GM23338 (cell line): ENCODE measurements at regions not wholly inside any gene's neighbourhood (a gene's known extent, or its start where the extent isn't known, plus 50 kb on each side); places are given as distances from the start of the nearest gene placed in this dataset.

Experiments
- ATAC-seq: fragments of 200-7000 bp; cut with Tn5 transposase; 3 replicates; pipeline ENCODE4 v1.9.1; 2020
- DNase-seq: peaks from one replicate; pipeline ENCODE4 v3.0.0-alpha.2; 2015; ENCODE audit warnings: low spot score
- H2AFZ ChIP-seq: fragments of 200-600 bp; sonication (generic); 2 replicates; pipeline ENCODE4 v1.8.0; 2016; ENCODE audit warnings: antibody characterized with exemption, mild to moderate bottlenecking, moderate library complexity
- H3F3A ChIP-seq: fragments of 200-600 bp; sonication (generic); replicated peaks from 2 replicates; pipeline ENCODE4 v1.8.0; 2017; ENCODE audit warnings: antibody characterized with exemption, mixed run types, low read depth
- H3K27ac ChIP-seq: fragments of 200-600 bp; sonication (generic); 2 replicates; pipeline ENCODE4 v1.6.1; 2016; ENCODE audit warnings: low read depth
- H3K27me3 ChIP-seq: fragments of 200-600 bp; sonication (generic); 2 replicates; pipeline ENCODE4 v1.8.0; 2016; ENCODE audit warnings: mild to moderate bottlenecking, mixed run types, moderate library complexity; ENCODE audit not compliant: insufficient read depth
- H3K36me3 ChIP-seq: fragments of 200-600 bp; sonication (generic); 2 replicates; pipeline ENCODE4 v1.8.0; 2016; ENCODE audit warnings: mild to moderate bottlenecking; ENCODE audit not compliant: insufficient read depth
- H3K4me1 ChIP-seq: fragments of 200-600 bp; sonication (generic); 2 replicates; pipeline ENCODE4 v1.8.0; 2016; ENCODE audit warnings: mild to moderate bottlenecking, moderate library complexity; ENCODE audit not compliant: insufficient read depth
- H3K4me2 ChIP-seq: fragments of 200-600 bp; sonication (generic); 2 replicates; pipeline ENCODE4 v1.7.1; 2017; ENCODE audit warnings: mixed run types
- H3K4me3 ChIP-seq: fragments of 200-600 bp; sonication (generic); 2 replicates; pipeline ENCODE4 v1.6.1; 2016; ENCODE audit warnings: mixed run types
- H3K79me2 ChIP-seq: fragments of 200-600 bp; sonication (generic); replicated peaks from 2 replicates; pipeline ENCODE4 v1.8.0; 2017; ENCODE audit warnings: mild to moderate bottlenecking; ENCODE audit not compliant: insufficient read depth
- H3K9me2 ChIP-seq: fragments of 200-600 bp; sonication (generic); 2 replicates; pipeline ENCODE4 v1.8.0; 2017; ENCODE audit not compliant: insufficient read depth
- H4K20me1 ChIP-seq: fragments of 200-600 bp; sonication (generic); replicated peaks from 2 replicates; pipeline ENCODE4 v1.8.0; 2017; ENCODE audit warnings: mild to moderate bottlenecking; ENCODE audit not compliant: insufficient read depth
- H3K27ac Mint-ChIP-seq: 2 replicates; pipeline ENCODE4 v1.8.0; 2020; ENCODE audit warnings: inconsistent platforms, mild to moderate bottlenecking, moderate library complexity, mixed read lengths
- H3K27me3 Mint-ChIP-seq: 3 replicates; pipeline ENCODE4 v1.8.0; 2022; ENCODE audit warnings: low read depth, mild to moderate bottlenecking, moderate library complexity, mixed read lengths, inconsistent platforms; ENCODE audit not compliant: insufficient read depth, poor library complexity
- H3K36me3 Mint-ChIP-seq: 3 replicates; pipeline ENCODE4 v1.8.0; 2021; ENCODE audit warnings: low read depth, mild to moderate bottlenecking, inconsistent platforms, moderate library complexity, mixed read lengths
- H3K4me1 Mint-ChIP-seq: 3 replicates; pipeline ENCODE4 v1.8.0; 2020; ENCODE audit warnings: mild to moderate bottlenecking, inconsistent platforms, mixed read lengths
- H3K4me3 Mint-ChIP-seq: 3 replicates; pipeline ENCODE4 v1.8.0; 2021; ENCODE audit warnings: moderate library complexity, mild to moderate bottlenecking, inconsistent platforms, mixed read lengths
- H3K9me3 Mint-ChIP-seq: 3 replicates; pipeline ENCODE4 v1.8.0; 2020; ENCODE audit warnings: moderate library complexity, mild to moderate bottlenecking, inconsistent platforms, mixed read lengths
- CREB1 ChIP-seq: fragments of 250-450 bp; sonication (Bioruptor Pico); IDR thresholded peaks from 2 replicates; pipeline ENCODE4 v1.5.0; 2020; ENCODE audit warnings: low read depth, mild to moderate bottlenecking, moderate library complexity
- ETS1 ChIP-seq: IDR thresholded peaks from 2 replicates; pipeline ENCODE4 v1.6.1; 2016; ENCODE audit warnings: antibody characterized with exemption
- EZH2 ChIP-seq: fragments of 200-600 bp; sonication (generic); IDR thresholded peaks from one replicate; pipeline ENCODE4 v1.8.0; 2017; ENCODE audit warnings: antibody characterized with exemption, mild to moderate bottlenecking, low read depth; ENCODE audit not compliant: unreplicated experiment
- EZH2phosphoT487 ChIP-seq: fragments of 200-600 bp; sonication (generic); IDR thresholded peaks from one replicate; pipeline ENCODE4 v1.8.1; 2018; ENCODE audit warnings: antibody characterized with exemption; ENCODE audit not compliant: unreplicated experiment
- JUNB ChIP-seq: IDR thresholded peaks from one replicate; pipeline ENCODE4 v1.6.1; 2016; ENCODE audit warnings: antibody characterized with exemption; ENCODE audit not compliant: unreplicated experiment
- NANOG ChIP-seq: IDR thresholded peaks from 2 replicates; pipeline ENCODE4 v1.6.1; 2016; ENCODE audit warnings: antibody characterized with exemption, borderline replicate concordance
- POLR2AphosphoS5 ChIP-seq: IDR thresholded peaks from 2 replicates; pipeline ENCODE4 v1.6.1; 2016; ENCODE audit warnings: antibody characterized with exemption, low read depth
- REST ChIP-seq: IDR thresholded peaks from one replicate; pipeline ENCODE4 v1.6.1; 2018; ENCODE audit warnings: antibody characterized with exemption; ENCODE audit not compliant: unreplicated experiment
- STAT1 ChIP-seq: IDR thresholded peaks from one replicate; pipeline ENCODE4 v1.6.1; 2016; ENCODE audit warnings: antibody characterized with exemption; ENCODE audit not compliant: unreplicated experiment
- ZNF114 ChIP-seq: fragments of 250-450 bp; sonication (Bioruptor Pico); IDR thresholded peaks from 2 replicates; pipeline ENCODE4 v1.5.0; 2020; ENCODE audit warnings: mild to moderate bottlenecking, moderate library complexity
- ZNF331 ChIP-seq: fragments of 250-450 bp; sonication (Bioruptor Pico); IDR thresholded peaks from 2 replicates; pipeline ENCODE4 v1.5.0; 2020; ENCODE audit warnings: low read depth, mild to moderate bottlenecking, moderate library complexity
- TF ChIP-seq, protein P1 (sequence below): fragments of 250-450 bp; sonication (Bioruptor Pico); IDR thresholded peaks from 2 replicates; pipeline ENCODE4 v1.5.0; 2020; ENCODE audit warnings: mild to moderate bottlenecking, moderate library complexity
- TF ChIP-seq, protein P2 (sequence below), 2 experiments: fragments of 200-600 bp in 1 of 2; sonication (generic) in 1 of 2; conservative IDR thresholded peaks; 2 replicates each; pipeline versions ENCODE4 v1.5.1 to v1.6.1; 2016 to 2017; ENCODE audit warnings: antibody characterized with exemption in 2 of 2, low read depth in 2 of 2, mild to moderate bottlenecking in 2 of 2, moderate library complexity in 1 of 2

DNA sequence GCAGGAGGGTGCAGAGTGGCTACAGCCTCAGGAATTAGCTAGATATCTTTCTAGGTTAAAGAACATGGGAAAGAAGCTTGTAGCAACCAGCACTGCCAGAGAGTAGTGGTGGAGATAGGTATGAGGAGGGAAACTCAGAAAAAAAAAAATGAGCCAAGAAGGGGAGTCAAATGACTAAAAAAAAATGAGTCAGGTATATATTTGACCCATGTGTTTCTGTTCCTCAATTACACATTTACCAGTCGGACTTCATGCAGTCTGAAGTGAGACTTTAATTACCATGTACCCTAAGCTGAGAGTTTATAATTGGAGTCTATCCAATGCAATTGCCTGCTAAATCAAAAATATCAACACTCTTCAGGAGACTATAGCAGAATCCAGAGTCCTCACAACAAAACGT lies 964.6 kb downstream of the HACE1 start:
- ATAC-seq: no peak
- H3K36me3 Mint-ChIP-seq: no peaks in the 10 kb centered on the region

More for the DNA sequence above, 964.6 kb downstream of the HACE1 start:
- no peak overlapping the region for H2AFZ ChIP-seq
- no peak overlapping the region for H3K27ac ChIP-seq
- no peak overlapping the region for H3K4me2 ChIP-seq
- no peaks in the 10 kb centered on the region for H3K4me1 ChIP-seq
- TF ChIP-seq ZNF331 (no peak), JUNB (no peak), CREB1 (CRISPR knock-in tag) (no peak), EZH2 (no peak), EZH2phosphoT487 (no peak), POLR2AphosphoS5 (no peak), ETS1 (no peak), STAT1 (no peak), REST (no peak), ZNF114 (CRISPR knock-in tag) (no peak), NANOG (no peak)
- TF ChIP-seq, protein P1, sequence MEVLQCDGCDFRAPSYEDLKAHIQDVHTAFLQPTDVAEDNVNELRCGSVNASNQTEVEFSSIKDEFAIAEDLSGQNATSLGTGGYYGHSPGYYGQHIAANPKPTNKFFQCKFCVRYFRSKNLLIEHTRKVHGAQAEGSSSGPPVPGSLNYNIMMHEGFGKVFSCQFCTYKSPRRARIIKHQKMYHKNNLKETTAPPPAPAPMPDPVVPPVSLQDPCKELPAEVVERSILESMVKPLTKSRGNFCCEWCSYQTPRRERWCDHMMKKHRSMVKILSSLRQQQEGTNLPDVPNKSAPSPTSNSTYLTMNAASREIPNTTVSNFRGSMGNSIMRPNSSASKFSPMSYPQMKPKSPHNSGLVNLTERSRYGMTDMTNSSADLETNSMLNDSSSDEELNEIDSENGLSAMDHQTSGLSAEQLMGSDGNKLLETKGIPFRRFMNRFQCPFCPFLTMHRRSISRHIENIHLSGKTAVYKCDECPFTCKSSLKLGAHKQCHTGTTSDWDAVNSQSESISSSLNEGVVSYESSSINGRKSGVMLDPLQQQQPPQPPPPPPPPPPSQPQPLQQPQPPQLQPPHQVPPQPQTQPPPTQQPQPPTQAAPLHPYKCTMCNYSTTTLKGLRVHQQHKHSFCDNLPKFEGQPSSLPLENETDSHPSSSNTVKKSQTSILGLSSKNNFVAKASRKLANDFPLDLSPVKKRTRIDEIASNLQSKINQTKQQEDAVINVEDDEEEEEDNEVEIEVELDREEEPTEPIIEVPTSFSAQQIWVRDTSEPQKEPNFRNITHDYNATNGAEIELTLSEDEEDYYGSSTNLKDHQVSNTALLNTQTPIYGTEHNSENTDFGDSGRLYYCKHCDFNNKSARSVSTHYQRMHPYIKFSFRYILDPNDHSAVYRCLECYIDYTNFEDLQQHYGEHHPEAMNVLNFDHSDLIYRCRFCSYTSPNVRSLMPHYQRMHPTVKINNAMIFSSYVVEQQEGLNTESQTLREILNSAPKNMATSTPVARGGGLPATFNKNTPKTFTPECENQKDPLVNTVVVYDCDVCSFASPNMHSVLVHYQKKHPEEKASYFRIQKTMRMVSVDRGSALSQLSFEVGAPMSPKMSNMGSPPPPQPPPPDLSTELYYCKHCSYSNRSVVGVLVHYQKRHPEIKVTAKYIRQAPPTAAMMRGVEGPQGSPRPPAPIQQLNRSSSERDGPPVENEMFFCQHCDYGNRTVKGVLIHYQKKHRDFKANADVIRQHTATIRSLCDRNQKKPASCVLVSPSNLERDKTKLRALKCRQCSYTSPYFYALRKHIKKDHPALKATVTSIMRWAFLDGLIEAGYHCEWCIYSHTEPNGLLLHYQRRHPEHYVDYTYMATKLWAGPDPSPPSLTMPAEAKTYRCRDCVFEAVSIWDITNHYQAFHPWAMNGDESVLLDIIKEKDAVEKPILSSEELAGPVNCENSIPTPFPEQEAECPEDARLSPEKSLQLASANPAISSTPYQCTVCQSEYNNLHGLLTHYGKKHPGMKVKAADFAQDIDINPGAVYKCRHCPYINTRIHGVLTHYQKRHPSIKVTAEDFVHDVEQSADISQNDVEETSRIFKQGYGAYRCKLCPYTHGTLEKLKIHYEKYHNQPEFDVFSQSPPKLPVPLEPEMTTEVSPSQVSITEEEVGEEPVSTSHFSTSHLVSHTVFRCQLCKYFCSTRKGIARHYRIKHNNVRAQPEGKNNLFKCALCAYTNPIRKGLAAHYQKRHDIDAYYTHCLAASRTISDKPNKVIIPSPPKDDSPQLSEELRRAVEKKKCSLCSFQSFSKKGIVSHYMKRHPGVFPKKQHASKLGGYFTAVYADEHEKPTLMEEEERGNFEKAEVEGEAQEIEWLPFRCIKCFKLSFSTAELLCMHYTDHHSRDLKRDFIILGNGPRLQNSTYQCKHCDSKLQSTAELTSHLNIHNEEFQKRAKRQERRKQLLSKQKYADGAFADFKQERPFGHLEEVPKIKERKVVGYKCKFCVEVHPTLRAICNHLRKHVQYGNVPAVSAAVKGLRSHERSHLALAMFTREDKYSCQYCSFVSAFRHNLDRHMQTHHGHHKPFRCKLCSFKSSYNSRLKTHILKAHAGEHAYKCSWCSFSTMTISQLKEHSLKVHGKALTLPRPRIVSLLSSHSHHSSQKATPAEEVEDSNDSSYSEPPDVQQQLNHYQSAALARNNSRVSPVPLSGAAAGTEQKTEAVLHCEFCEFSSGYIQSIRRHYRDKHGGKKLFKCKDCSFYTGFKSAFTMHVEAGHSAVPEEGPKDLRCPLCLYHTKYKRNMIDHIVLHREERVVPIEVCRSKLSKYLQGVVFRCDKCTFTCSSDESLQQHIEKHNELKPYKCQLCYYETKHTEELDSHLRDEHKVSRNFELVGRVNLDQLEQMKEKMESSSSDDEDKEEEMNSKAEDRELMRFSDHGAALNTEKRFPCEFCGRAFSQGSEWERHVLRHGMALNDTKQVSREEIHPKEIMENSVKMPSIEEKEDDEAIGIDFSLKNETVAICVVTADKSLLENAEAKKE: no peak
- TF ChIP-seq, protein P2, sequence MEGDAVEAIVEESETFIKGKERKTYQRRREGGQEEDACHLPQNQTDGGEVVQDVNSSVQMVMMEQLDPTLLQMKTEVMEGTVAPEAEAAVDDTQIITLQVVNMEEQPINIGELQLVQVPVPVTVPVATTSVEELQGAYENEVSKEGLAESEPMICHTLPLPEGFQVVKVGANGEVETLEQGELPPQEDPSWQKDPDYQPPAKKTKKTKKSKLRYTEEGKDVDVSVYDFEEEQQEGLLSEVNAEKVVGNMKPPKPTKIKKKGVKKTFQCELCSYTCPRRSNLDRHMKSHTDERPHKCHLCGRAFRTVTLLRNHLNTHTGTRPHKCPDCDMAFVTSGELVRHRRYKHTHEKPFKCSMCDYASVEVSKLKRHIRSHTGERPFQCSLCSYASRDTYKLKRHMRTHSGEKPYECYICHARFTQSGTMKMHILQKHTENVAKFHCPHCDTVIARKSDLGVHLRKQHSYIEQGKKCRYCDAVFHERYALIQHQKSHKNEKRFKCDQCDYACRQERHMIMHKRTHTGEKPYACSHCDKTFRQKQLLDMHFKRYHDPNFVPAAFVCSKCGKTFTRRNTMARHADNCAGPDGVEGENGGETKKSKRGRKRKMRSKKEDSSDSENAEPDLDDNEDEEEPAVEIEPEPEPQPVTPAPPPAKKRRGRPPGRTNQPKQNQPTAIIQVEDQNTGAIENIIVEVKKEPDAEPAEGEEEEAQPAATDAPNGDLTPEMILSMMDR (conservative IDR thresholded peaks at IDR 0.05; ENCODE audit: low read depth in 2 of 2): no peak
- H3K27me3 ChIP-seq: no peaks in the 10 kb centered on the region
- no peak for DNase-seq
- H3F3A ChIP-seq: no peaks in the 10 kb centered on the region
- no peaks in the 10 kb centered on the region for H4K20me1 ChIP-seq
- H3K9me3 Mint-ChIP-seq: no peaks in the 10 kb centered on the region
- H3K79me2 ChIP-seq: no peaks in the 10 kb centered on the region
- no peaks in the 10 kb centered on the region for H3K36me3 ChIP-seq
- no peak overlapping the region for H3K4me3 Mint-ChIP-seq
- 0 out of 2 replicates have a peak, but pooled peaks cover 3% of the 10 kb centered on the region for H3K9me2 ChIP-seq
- H3K4me1 Mint-ChIP-seq: no peaks in the 10 kb centered on the region
- no peak overlapping the region for H3K4me3 ChIP-seq
- H3K27me3 Mint-ChIP-seq: no peaks in the 10 kb centered on the region
- H3K27ac Mint-ChIP-seq: no peak overlapping the region
